ENCODE measurements at regions not wholly inside any gene's neighbourhood (a gene's known extent, or its start where the extent isn't known, plus 50 kb on each side); places are given as distances from the start of the nearest gene placed in this dataset.

GRCh38 chr3:63032881-63033280 lies 157.7 kb upstream of the CADPS start:
- Histone ChIP-seq H3K27ac (ENCODE audit: low read depth in 2 of 2, low read length in 2 of 2) (no peak overlapping the region), H3K36me3 (ENCODE audit: control insufficient read depth in 2 of 3, insufficient read depth in 3 of 3, low read length in 3 of 3) (no peaks in the 10 kb centered on the region), H3K27me3 (ENCODE audit: control insufficient read depth, insufficient read depth, low read length) (no peaks in the 10 kb centered on the region), H3K9me3 (ENCODE audit: control insufficient read depth in 2 of 3, insufficient read depth in 1 of 3, low read length in 3 of 3) (no peaks in the 10 kb centered on the region), H3K4me3 (ENCODE audit: low read length in 3 of 3) (no peak overlapping the region), H3K4me1 (ENCODE audit: control insufficient read depth in 2 of 3, insufficient read depth in 2 of 3, low read depth in 1 of 3, low read length in 3 of 3) (no peaks in the 10 kb centered on the region), H3K9ac (ENCODE audit: low read length in 3 of 3) (no peak overlapping the region)
- no peak for TF ChIP-seq CTCF (IDR thresholded peaks at IDR 0.05; ENCODE audit: borderline replicate concordance, extremely low read depth, insufficient read depth)
- intact Hi-C loops (cut with DNase I), result no loop called here
- no peak for FAIRE-seq
- DNase-seq, result no peak

DNA sequence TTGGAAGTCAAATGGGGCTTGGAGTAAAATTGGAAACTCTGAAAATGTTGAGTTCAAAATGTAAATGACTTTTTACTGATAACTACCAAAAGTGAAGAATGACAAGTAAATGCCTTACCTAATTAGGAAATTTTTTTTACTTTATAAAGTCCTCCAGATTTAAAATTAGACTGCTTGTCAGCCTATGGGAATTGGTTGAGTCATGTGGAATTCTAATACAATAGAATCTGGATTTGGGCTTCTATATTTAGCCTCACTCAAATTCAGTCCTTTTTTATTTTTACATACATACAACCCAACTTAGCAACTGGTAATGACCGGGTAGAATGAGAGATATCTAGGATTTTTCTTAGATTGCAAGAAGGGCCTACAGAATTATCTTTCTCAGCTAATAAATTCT lies 158.9 kb upstream of the CADPS start:
- H3K27me3 ChIP-seq (ENCODE audit: control insufficient read depth, insufficient read depth, low read length), result no peaks in the 10 kb centered on the region
- no peaks in the 10 kb centered on the region for H3K36me3 ChIP-seq (ENCODE audit: control insufficient read depth in 2 of 3, insufficient read depth in 3 of 3, low read length in 3 of 3)
- no peaks in the 10 kb centered on the region for H3K9me3 ChIP-seq (ENCODE audit: control insufficient read depth in 2 of 3, insufficient read depth in 1 of 3, low read length in 3 of 3)
- TF ChIP-seq CTCF (IDR thresholded peaks at IDR 0.05; ENCODE audit: borderline replicate concordance, extremely low read depth, insufficient read depth), result no peak
- no peak for FAIRE-seq
- intact Hi-C loops (cut with DNase I), result no loop called here
- no peak overlapping the region for H3K27ac ChIP-seq (ENCODE audit: low read depth in 2 of 2, low read length in 2 of 2)
- H3K4me1 ChIP-seq (ENCODE audit: control insufficient read depth in 2 of 3, insufficient read depth in 2 of 3, low read depth in 1 of 3, low read length in 3 of 3), result no peaks in the 10 kb centered on the region
- no peak overlapping the region for H3K4me3 ChIP-seq (ENCODE audit: low read length in 3 of 3)
- DNase-seq, result no peak
- no peak overlapping the region for H3K9ac ChIP-seq (ENCODE audit: low read length in 3 of 3)

- no peak for TF ChIP-seq CTCF (IDR thresholded peaks at IDR 0.05; ENCODE audit: borderline replicate concordance, extremely low read depth, insufficient read depth)
- intact Hi-C loops (cut with DNase I), result no loop called here
- H3K27me3 ChIP-seq (ENCODE audit: control insufficient read depth, insufficient read depth, low read length), result no peaks in the 10 kb centered on the region
- no peak for FAIRE-seq
- H3K36me3 ChIP-seq (ENCODE audit: control insufficient read depth in 2 of 3, insufficient read depth in 3 of 3, low read length in 3 of 3), result no peaks in the 10 kb centered on the region
- no peak overlapping the region for H3K4me3 ChIP-seq (ENCODE audit: low read length in 3 of 3)
- H3K9ac ChIP-seq (ENCODE audit: low read length in 3 of 3), result no peak overlapping the region
- H3K9me3 ChIP-seq (ENCODE audit: control insufficient read depth in 2 of 3, insufficient read depth in 1 of 3, low read length in 3 of 3), result no peaks in the 10 kb centered on the region
- H3K4me1 ChIP-seq (ENCODE audit: control insufficient read depth in 2 of 3, insufficient read depth in 2 of 3, low read depth in 1 of 3, low read length in 3 of 3), result no peaks in the 10 kb centered on the region
- no peak overlapping the region for H3K27ac ChIP-seq (ENCODE audit: low read depth in 2 of 2, low read length in 2 of 2)
- no peak for DNase-seq
Observed at GRCh38 chr3:63037116-63037515, 161.9 kb upstream of the CADPS start.

DNA sequence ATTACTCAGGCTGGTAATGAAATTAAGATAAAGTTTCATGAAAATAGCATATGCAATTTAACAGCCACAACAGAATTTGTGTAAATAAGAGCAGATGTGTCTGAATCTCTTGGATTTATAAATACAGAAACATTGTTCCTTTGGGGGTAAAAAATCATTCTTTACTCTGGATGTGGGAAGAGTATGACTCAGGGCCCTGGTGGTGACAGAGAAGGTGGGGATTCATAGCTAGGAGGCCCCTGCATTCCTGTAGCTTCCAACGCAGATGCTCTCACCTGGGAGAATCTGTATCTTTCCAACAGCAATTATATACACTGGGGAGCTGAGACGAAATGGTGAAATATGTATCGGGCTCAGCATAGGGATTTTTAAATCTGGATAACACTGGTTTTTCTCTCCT lies 167.6 kb upstream of the CADPS start:
- H3K9me3 ChIP-seq (ENCODE audit: control insufficient read depth in 2 of 3, insufficient read depth in 1 of 3, low read length in 3 of 3), result no peaks in the 10 kb centered on the region
- intact Hi-C loops (cut with DNase I), result no loop called here
- no peak overlapping the region for H3K9ac ChIP-seq (ENCODE audit: low read length in 3 of 3)
- no peak for DNase-seq
- no peaks in the 10 kb centered on the region for H3K27me3 ChIP-seq (ENCODE audit: control insufficient read depth, insufficient read depth, low read length)
- H3K4me3 ChIP-seq (ENCODE audit: low read length in 3 of 3), result no peak overlapping the region
- no peak for TF ChIP-seq CTCF (IDR thresholded peaks at IDR 0.05; ENCODE audit: borderline replicate concordance, extremely low read depth, insufficient read depth)
- no peaks in the 10 kb centered on the region for H3K4me1 ChIP-seq (ENCODE audit: control insufficient read depth in 2 of 3, insufficient read depth in 2 of 3, low read depth in 1 of 3, low read length in 3 of 3)
- FAIRE-seq, result no peak
- H3K27ac ChIP-seq (ENCODE audit: low read depth in 2 of 2, low read length in 2 of 2), result no peak overlapping the region
- no peaks in the 10 kb centered on the region for H3K36me3 ChIP-seq (ENCODE audit: control insufficient read depth in 2 of 3, insufficient read depth in 3 of 3, low read length in 3 of 3)
